ENCODE measurements at regions not wholly inside any gene's neighbourhood (a gene's known extent, or its start where the extent isn't known, plus 50 kb on each side); places are given as distances from the start of the nearest gene placed in this dataset.
"Not testable (repeated sequence)": the region's sequence is repeated elsewhere in the genome, so short reads cannot be mapped to it uniquely, and the experiment has no call there.

DNA sequence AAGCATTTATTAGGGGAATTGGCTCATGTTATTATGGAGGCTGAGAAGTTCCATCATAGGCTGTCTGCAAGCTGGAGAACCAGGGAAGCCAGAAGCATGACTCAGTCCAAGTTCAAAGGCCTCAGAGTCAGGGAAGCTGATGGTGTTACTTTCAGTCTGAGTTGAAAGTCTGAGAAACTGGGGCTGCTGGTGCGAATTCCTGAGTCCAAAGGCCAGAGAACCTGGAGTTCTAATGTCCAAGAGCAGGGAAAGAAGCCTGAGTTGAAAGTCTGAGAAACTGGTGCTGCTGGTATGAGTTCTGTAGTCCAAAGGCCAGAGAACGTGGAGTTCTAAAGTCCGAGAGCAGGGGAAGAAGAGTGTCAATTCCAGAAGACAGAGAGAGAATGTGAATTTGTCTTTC lies 641.1 kb downstream of the ISL1 start:
- no peak for TF ChIP-seq EZH2 (IDR thresholded peaks at IDR 0.05; ENCODE audit: insufficient read depth, low read length)
- TF ChIP-seq, protein P1, sequence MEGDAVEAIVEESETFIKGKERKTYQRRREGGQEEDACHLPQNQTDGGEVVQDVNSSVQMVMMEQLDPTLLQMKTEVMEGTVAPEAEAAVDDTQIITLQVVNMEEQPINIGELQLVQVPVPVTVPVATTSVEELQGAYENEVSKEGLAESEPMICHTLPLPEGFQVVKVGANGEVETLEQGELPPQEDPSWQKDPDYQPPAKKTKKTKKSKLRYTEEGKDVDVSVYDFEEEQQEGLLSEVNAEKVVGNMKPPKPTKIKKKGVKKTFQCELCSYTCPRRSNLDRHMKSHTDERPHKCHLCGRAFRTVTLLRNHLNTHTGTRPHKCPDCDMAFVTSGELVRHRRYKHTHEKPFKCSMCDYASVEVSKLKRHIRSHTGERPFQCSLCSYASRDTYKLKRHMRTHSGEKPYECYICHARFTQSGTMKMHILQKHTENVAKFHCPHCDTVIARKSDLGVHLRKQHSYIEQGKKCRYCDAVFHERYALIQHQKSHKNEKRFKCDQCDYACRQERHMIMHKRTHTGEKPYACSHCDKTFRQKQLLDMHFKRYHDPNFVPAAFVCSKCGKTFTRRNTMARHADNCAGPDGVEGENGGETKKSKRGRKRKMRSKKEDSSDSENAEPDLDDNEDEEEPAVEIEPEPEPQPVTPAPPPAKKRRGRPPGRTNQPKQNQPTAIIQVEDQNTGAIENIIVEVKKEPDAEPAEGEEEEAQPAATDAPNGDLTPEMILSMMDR (IDR thresholded peaks at IDR 0.05; ENCODE audit: insufficient read depth, low read depth, low read length), result no peak
- no peaks in the 10 kb centered on the region for H3K36me3 ChIP-seq (ENCODE audit: insufficient read depth, low read length)
- peak overlapping the region; percentile 63 for H3K4me3 Mint-ChIP-seq (ENCODE audit: unreplicated experiment)
- H3K4me2 ChIP-seq (ENCODE audit: low read length), result no peak overlapping the region
- FAIRE-seq (no peak), DNase-seq (ENCODE audit: low read depth) (no peak)
- H3K9me3 Mint-ChIP-seq (ENCODE audit: unreplicated experiment), result no peaks in the 10 kb centered on the region
- H3K79me2 ChIP-seq (ENCODE audit: insufficient read depth, low read length), result no peaks in the 10 kb centered on the region
- no peak overlapping the region for H3K4me3 ChIP-seq (ENCODE audit: insufficient read depth, low read depth, low read length)
- H3K9me3 ChIP-seq (ENCODE audit: insufficient read depth, low read depth, low read length), result no peaks in the 10 kb centered on the region
- no peaks in the 10 kb centered on the region for H3K27me3 ChIP-seq (ENCODE audit: insufficient read depth, low read length)
- H3K27ac ChIP-seq (ENCODE audit: low read depth, low read length), result no peak overlapping the region
- H3K4me1 ChIP-seq (ENCODE audit: insufficient read depth, low read length), result no peaks in the 10 kb centered on the region
- peaks cover 11% of the 10 kb centered on the region for H3K4me1 Mint-ChIP-seq (ENCODE audit: low read depth, unreplicated experiment)
- no peak overlapping the region for H2AFZ ChIP-seq (ENCODE audit: low read depth, low read length)
- peak overlapping the region; percentile 93 for H3K27ac Mint-ChIP-seq (ENCODE audit: unreplicated experiment)
- no peaks in the 10 kb centered on the region for H4K20me1 ChIP-seq (ENCODE audit: insufficient read depth, low read length)
- H3K9ac ChIP-seq (ENCODE audit: low read length), result no peak overlapping the region
- H3K27me3 Mint-ChIP-seq (ENCODE audit: low read depth, unreplicated experiment), result no peaks in the 10 kb centered on the region
- no peaks in the 10 kb centered on the region for H3K36me3 Mint-ChIP-seq (ENCODE audit: low read depth, unreplicated experiment)

DNA sequence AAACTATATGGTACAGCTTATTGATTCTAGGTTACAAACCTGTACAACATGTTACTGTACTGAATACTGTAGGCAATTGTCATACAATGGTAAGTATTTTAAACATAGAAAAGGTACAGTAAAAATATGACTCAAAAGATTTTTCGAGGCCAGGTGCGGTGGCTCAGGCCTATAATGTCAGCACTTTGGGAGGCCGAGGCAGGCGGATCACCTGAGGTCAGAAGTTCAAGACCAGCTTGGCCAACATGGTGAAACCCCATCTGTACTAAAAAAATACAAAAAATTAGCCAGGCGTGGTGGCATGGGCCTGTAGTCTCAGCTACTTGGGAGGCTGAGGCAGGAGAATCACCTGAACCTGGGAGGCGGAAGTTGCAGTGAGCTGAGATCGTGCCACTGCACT lies 646.6 kb downstream of the ISL1 start:
- not testable (repeated sequence) for H3K4me3 Mint-ChIP-seq (ENCODE audit: unreplicated experiment); H3K79me2 ChIP-seq (ENCODE audit: insufficient read depth, low read length); H3K36me3 Mint-ChIP-seq (ENCODE audit: low read depth, unreplicated experiment); H3K9me3 ChIP-seq (ENCODE audit: insufficient read depth, low read depth, low read length); H3K4me1 ChIP-seq (ENCODE audit: insufficient read depth, low read length); H3K27me3 ChIP-seq (ENCODE audit: insufficient read depth, low read length); H3K4me2 ChIP-seq (ENCODE audit: low read length); H3K9ac ChIP-seq (ENCODE audit: low read length); H4K20me1 ChIP-seq (ENCODE audit: insufficient read depth, low read length); H2AFZ ChIP-seq (ENCODE audit: low read depth, low read length); FAIRE-seq; DNase-seq (ENCODE audit: low read depth); H3K27ac ChIP-seq (ENCODE audit: low read depth, low read length); H3K27me3 Mint-ChIP-seq (ENCODE audit: low read depth, unreplicated experiment); H3K4me3 ChIP-seq (ENCODE audit: insufficient read depth, low read depth, low read length); H3K9me3 Mint-ChIP-seq (ENCODE audit: unreplicated experiment); H3K36me3 ChIP-seq (ENCODE audit: insufficient read depth, low read length); H3K4me1 Mint-ChIP-seq (ENCODE audit: low read depth, unreplicated experiment); H3K27ac Mint-ChIP-seq (ENCODE audit: unreplicated experiment)

DNA sequence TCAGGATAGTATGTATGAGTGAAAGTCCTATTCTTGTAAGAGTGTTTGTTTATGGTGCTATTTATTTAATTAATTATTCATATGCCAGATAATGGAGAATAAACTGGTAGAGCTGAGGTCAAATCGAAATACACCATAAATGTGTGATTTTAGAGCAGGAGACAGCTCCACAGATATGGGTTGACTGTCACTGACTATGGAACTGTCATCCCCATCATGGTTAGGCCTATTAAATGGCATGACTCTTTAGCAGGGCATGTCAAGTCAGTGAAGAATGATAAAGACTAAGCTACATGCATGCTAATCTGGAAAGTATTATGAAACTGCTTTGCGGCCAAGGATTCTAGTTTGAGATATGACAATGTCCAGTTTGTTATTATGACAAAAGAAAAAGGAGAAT lies 658.6 kb downstream of the ISL1 start:
- no peak for TF ChIP-seq EZH2 (IDR thresholded peaks at IDR 0.05; ENCODE audit: insufficient read depth, low read length)
- TF ChIP-seq, protein P1 (IDR thresholded peaks at IDR 0.05; ENCODE audit: insufficient read depth, low read depth, low read length), result no peak
- Mint-ChIP-seq H3K27ac (ENCODE audit: unreplicated experiment) (no peak overlapping the region), H3K36me3 (ENCODE audit: low read depth, unreplicated experiment) (no peaks in the 10 kb centered on the region), H3K4me3 (ENCODE audit: unreplicated experiment) (no peak overlapping the region), H3K27me3 (ENCODE audit: low read depth, unreplicated experiment) (no peaks in the 10 kb centered on the region), H3K9me3 (ENCODE audit: unreplicated experiment) (no peaks in the 10 kb centered on the region), H3K4me1 (ENCODE audit: low read depth, unreplicated experiment) (no peaks in the 10 kb centered on the region)
- Histone ChIP-seq H3K4me1 (ENCODE audit: insufficient read depth, low read length) (no peaks in the 10 kb centered on the region), H3K4me2 (ENCODE audit: low read length) (no peak overlapping the region), H3K4me3 (ENCODE audit: insufficient read depth, low read depth, low read length) (no peak overlapping the region), H3K79me2 (ENCODE audit: insufficient read depth, low read length) (no peaks in the 10 kb centered on the region), H4K20me1 (ENCODE audit: insufficient read depth, low read length) (no peaks in the 10 kb centered on the region), H2AFZ (ENCODE audit: low read depth, low read length) (no peak overlapping the region), H3K9me3 (ENCODE audit: insufficient read depth, low read depth, low read length) (no peaks in the 10 kb centered on the region), H3K9ac (ENCODE audit: low read length) (no peak overlapping the region), H3K27ac (ENCODE audit: low read depth, low read length) (no peak overlapping the region), H3K36me3 (ENCODE audit: insufficient read depth, low read length) (no peaks in the 10 kb centered on the region), H3K27me3 (ENCODE audit: insufficient read depth, low read length) (no peaks in the 10 kb centered on the region)
- DNase-seq (ENCODE audit: low read depth) (no peak), FAIRE-seq (no peak)

Measured in astrocyte (in vitro differentiated cells and primary cell).